ENCODE measurements at regions not wholly inside any gene's neighbourhood (a gene's known extent, or its start where the extent isn't known, plus 50 kb on each side); places are given as distances from the start of the nearest gene placed in this dataset.

- Histone ChIP-seq H3K4me1 (no peaks in the 10 kb centered on the region), H3K9me3 (no peaks in the 10 kb centered on the region), H3K27me3 (no peaks in the 10 kb centered on the region), H3K36me3 (no peaks in the 10 kb centered on the region), H3K4me3 (no peak overlapping the region), H3K27ac (no peak overlapping the region)
- DNase-seq (no peak), ATAC-seq (no peak)
- intact Hi-C loops (cut with DNase I): no loop called here
- WGBS, 4 donors: 85 to 95% (median 93%) methylated on average over 4 of the region's 4 CpGs
- TF ChIP-seq CTCF (IDR thresholded peaks at IDR 0.05) (no peak), POLR2A (IDR thresholded peaks at IDR 0.05) (no peak)
Observed at GRCh38 chr6:23635150-23635549, 490.9 kb upstream of the NRSN1 start.

- no peaks in the 10 kb centered on the region for H3K36me3 ChIP-seq
- intact Hi-C loops (cut with DNase I): no loop called here
- H3K4me1 ChIP-seq: no peaks in the 10 kb centered on the region
- H3K27me3 ChIP-seq: no peaks in the 10 kb centered on the region
- H3K9me3 ChIP-seq: no peaks in the 10 kb centered on the region
- no peak for DNase-seq
- H3K27ac ChIP-seq: no peak overlapping the region
- 92 to 94% (median 94%) methylated on average over 6 of the region's 6 CpGs for WGBS, 4 donors
- no peak for ATAC-seq
- TF ChIP-seq CTCF (IDR thresholded peaks at IDR 0.05) (no peak), POLR2A (IDR thresholded peaks at IDR 0.05) (no peak)
- H3K4me3 ChIP-seq: no peak overlapping the region
Observed at GRCh38 chr6:23637296-23637695, 488.7 kb upstream of the NRSN1 start.

GRCh38 chr6:23642849-23643248 lies 483.2 kb upstream of the NRSN1 start:
- H3K4me1 ChIP-seq: no peaks in the 10 kb centered on the region
- intact Hi-C loops (cut with DNase I): no loop called here
- ATAC-seq (no peak), DNase-seq (no peak)
- H3K9me3 ChIP-seq: no peaks in the 10 kb centered on the region
- 81 to 90% (median 88%) methylated on average over 1 of the region's 1 CpG for WGBS, 4 donors
- no peaks in the 10 kb centered on the region for H3K27me3 ChIP-seq
- no peak overlapping the region for H3K27ac ChIP-seq
- no peaks in the 10 kb centered on the region for H3K36me3 ChIP-seq
- no peak overlapping the region for H3K4me3 ChIP-seq
- TF ChIP-seq POLR2A (IDR thresholded peaks at IDR 0.05) (no peak), CTCF (IDR thresholded peaks at IDR 0.05) (no peak)

GRCh38 chr6:23647045-23647444 lies 479.0 kb upstream of the NRSN1 start:
- Histone ChIP-seq H3K27me3 (no peaks in the 10 kb centered on the region), H3K36me3 (no peaks in the 10 kb centered on the region), H3K27ac (no peak overlapping the region), H3K9me3 (no peaks in the 10 kb centered on the region), H3K4me3 (no peak overlapping the region), H3K4me1 (no peaks in the 10 kb centered on the region)
- intact Hi-C loops (cut with DNase I): no loop called here
- no peak for TF ChIP-seq POLR2A (IDR thresholded peaks at IDR 0.05)
- no peak for TF ChIP-seq CTCF (IDR thresholded peaks at IDR 0.05)
- ATAC-seq (no peak), DNase-seq (no peak)
